Non-pigmented ciliary epithelial cell (primary cell): ENCODE measurements at regions not wholly inside any gene's neighbourhood (a gene's known extent, or its start where the extent isn't known, plus 50 kb on each side); places are given as distances from the start of the nearest gene placed in this dataset.
"Not testable (repeated sequence)": the region's sequence is repeated elsewhere in the genome, so short reads cannot be mapped to it uniquely, and the experiment has no call there.

ENCODE experiments used
- DNase-seq: peaks from one replicate; pipeline ENCODE4 v3.0.0-alpha.2; 2010; ENCODE audit warnings: low read depth

DNA sequence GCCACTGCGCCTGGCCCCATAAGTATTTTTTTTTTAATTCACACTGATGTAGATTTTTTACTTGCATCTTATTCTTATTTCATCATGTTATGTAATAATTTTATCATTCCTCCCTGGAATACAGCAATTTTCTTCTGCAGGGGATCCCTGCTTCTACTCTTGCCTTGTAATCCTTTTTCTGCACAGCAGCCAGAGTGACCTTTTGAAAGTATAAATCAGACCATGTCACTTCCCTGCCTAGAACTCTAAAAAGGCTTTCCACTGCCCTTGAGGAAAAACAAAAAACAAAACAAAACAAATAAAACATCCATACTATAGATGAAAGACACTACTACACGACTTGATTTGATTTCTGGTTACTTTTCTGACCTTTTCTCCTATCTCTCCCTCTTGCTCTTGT is 1334.7 kb downstream of the REEP3 start:
- DNase-seq, result no peak

DNA sequence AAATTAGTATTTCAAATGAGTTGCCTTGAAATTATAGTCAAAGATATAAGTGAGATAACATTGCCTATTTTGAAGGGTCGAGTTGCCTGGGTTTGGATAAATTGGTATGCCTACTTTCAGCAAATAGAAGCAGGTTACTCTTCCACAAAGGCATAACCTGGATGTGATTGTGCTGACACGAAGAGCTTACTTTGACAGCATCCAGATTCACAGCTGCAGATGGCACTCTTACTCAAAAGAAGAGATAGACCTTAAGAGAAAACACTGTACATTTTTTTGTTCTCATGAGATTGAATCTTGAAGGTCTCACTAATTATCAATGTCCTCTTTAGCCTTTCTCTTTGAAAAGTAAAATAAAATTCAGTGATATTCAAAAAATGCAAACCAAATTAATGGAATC is 1338.7 kb downstream of the REEP3 start:
- no peak for DNase-seq

DNA sequence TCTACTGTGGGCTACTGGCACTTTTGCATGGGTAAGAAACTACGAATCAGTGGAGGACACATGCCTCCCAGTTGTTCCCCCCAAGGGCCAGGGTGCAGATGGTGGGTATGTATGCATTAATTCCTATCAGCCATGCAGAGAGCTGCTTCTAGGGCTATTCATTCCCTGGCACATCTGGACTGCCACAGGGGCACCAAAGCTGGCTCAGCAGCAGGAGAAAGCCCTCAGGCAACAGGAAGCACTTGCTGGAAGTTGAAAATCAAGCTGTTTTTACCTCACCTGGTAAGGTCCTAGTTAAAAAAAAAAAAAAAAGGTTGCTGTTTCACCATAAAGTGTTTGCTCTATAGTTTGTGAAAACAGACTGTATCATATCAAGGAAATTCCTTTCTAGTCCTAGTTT is 1342.6 kb downstream of the REEP3 start:
- no peak for DNase-seq

DNA sequence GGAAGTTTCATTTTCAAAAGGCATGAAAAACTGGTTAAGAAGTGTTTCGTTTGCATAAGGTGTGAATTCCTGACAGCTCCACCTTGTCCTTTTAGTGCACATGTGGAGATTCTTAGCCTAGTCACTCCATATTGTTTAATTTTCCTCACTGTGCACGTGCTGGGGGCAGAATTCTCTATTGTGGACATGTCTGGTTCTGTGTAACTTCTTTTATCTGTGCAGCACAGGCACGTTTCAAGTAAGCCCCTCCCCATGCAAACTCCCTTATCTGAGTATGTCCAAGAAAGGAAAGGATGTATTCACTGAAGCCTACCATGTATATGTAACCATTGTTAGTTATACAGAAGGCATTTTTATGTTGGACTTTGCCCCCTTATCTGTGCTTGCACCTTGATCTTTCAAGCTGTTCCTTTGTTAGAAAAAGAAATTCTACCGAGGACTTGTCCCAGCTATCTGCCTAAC is 1346.3 kb downstream of the REEP3 start:
- DNase-seq, result no peak

DNA sequence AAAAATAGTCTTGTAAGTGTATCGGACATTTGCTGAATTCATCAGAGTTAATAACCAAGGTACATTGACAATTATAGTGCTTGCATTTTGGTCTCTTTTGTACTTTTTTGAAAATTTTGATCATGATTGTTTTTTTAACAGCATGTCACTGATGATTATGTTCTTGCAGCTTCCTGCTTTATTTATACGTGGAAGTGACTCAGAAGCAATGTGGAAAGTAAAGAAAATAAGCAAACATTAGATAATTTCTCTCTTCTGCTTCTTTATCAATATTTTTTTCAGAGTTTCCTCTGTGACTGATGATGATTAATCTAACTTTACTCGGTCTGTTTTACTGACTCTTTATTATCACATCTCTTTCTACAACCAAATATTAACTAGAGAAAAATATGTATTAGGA is 1351.9 kb downstream of the REEP3 start:
- DNase-seq, result no peak

DNA sequence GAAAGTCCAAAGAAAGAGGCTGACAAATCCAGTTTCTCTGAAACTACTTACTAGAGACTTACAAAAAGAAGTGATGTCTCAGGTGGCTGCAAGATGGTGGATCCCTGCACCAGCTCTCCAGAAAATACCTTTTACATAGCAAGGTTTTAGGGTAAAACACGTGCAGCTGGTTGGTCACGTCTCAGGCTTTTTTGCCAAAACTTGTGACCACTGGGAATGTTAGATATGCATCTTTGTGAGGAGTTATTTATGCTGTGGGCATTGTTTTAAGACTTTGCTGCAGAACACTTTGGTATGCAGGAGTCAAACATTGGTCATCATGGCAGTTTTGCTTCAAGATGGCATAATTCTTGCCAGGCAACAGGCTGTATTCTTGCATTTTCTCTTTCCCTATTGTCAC is 1352.8 kb downstream of the REEP3 start:
- no peak for DNase-seq

DNA sequence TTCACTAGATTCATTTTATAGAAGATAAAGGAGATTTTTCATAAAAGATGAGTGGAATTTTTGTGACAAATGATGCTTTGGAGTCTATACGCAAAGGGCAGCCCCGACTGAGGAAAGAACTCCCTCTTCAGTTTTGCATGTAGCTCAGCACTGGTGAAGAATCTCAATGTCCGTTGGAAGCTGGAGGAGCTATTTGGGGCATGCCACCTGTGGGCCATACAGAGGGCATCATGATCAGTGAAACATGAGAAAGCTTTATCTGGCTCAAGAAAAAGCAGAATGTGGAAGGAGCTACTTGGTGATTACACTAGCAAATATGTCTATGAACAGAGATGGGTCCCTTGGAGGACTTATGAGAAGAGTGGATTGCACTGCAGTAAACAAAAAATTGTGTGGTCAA is 1359.3 kb downstream of the REEP3 start:
- DNase-seq, result no peak

DNA sequence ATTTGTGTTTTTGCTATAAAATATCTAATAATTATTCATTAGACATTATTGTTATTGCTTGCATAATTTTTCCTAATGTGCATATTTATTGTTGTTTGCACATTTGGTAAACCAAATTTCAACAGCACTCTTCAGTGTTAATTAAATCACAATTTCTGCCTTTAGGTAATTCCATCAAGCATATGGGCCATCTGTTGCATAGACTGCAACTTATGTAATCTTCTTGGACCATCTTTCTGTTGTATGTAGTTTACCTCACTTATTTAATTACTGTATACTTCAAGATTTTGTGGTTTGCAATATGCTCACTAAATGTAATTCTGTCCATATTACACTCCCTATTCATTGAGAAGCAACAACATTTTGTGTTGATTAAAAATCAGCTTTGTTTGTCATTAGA is 1360.1 kb downstream of the REEP3 start:
- DNase-seq, result no peak

DNA sequence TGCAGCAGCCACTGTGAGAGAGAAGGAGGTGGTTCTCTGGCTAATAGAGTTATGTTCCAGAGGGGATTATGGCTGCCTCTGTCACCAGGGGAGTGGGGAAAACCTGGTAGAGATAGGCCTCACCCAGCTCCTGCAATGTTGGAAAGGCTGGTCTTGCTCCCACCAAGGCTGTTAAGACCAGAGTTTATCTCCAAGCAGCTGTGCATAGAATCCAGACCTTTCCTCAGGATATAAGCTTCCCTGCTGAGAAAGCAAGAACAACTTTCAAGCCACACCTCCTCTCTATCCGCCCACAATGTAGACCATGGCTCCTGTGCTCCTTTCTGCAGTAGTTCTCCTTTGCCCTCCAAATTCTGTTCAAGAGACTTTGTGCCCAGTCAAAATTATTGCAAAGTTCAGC is 1375.4 kb downstream of the REEP3 start:
- no peak for DNase-seq

DNA sequence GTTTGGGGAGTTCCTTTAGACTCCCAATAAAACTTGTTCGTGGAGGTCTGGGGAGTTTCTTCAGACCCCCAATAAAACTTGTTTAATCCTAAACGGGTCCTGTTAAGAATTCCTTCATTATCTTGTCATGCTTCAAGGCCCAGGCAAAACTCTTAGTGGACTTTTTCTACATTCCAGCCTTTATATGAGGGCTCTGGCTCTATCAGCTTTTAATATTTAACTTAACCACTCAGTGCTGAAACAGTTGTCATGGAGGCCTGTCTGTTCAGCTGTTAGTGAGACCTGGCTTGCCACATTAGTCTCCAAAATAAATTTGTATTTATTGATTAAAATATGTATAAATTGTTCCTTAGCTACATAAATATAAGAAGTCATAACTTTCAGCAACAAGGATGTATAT is 1385.1 kb downstream of the REEP3 start:
- not testable (repeated sequence) for DNase-seq

DNA sequence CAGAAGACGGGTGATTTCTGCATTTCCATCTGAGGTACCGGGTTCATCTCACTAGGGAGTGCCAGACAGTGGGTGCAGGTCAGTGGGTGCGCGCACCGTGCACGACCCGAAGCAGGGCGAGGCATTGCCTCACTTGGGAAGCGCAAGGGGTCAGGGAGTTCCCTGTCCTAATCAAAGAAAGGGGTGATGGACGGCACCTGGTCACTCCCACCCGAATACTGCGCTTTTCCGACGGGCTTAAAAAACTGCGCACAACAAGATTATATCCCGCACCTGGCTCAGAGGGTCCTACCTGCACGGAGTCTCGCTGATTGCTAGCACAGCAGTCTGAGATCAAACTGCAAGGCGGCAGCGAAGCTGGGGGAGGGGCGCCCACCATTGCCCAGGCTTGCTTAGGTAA is 1403.1 kb downstream of the REEP3 start:
- DNase-seq, result not testable (repeated sequence)

DNA sequence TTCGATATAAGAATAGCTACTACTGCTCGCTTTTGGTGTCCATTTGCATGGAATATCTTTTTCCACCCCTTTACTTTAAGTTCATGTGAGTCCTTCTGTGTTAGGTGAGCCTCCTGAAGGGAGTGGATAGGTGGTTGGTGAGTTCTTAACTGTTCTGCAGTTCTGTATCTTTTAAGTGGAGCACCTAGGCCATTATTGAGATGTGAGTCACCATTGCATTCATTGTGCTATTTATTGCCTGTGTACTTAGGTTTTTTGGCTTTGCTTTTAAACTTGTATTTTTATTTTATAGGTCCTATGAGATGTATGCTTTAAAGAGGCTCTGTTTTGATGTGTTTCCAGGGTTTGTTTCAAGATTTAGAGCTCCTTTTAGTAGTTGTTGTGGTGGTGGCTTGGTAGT is 1430.8 kb downstream of the REEP3 start:
- DNase-seq, result no peak

DNA sequence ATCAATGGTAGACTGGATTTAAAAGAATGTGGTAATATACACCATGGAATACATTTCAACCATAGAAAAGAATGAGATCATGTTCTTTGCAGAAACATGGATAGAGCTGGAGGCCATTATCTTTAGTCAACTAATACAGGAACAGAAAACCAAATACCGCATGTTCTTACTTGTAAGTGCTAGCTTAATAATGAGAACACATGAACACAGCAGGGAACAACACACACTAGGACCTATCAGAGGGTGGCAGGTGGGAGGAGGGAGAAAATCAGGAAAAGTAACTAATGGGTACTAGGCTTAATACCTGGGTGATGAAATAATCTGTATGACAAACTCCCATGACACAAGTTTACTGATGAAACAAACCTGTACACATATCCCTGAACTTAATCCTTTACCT is 1435.2 kb downstream of the REEP3 start:
- DNase-seq, result no peak

DNA sequence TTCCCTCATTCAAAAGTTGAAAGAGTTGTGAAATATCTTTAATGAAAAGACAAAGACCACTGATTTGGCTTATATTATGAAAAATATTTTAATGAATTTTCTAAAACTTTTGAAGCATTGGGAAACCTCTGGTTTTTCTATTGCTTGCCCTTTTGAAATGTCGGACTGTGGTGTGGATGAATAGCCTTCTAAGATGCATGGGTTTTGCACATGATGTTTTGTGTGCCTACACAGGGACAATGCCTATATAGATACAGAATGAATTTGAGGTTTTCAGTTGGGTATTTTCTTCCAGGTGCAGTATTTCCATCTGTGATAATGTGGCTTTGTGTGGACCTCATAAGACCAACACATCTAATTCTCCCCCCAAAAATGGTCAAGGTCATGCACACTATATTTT is 1437.9 kb downstream of the REEP3 start:
- DNase-seq, result no peak

DNA sequence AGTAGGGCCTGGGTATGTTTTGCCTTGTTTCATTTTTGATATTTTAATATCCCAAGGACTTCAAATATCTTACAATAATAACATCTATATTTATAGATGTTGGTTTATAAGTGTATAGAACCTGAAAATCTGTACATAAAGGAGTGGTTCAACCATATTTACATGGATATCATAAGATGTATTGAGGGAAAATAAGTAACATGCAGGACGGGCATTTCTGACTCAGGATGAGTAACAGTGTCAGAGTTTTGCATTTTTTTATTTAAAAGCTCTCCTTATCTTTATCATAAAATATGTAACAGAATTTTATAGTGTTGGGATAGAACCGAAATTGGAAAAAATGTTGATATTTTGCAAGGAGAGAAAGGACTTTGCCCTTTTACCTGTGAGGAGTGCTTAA is 1438.7 kb downstream of the REEP3 start:
- no peak for DNase-seq

DNA sequence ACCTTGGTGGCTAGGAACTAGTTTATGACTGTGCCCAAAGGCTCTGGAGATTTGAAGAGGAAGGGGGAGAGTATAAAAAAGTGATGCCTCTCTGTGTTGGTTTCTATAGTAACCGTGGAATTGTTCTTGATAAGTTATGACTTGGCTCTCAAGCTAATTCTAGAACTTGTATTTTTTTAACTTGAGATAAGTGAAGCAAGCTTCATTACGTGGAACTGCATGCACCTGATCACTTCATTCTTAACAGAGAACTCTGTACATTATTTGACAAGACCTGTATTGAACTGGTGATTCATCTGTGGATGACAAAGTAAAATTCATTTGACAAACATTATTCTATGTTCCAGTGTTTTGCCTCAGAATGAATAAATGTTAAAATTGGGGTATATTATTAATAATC is 1452.2 kb downstream of the REEP3 start:
- no peak for DNase-seq

DNA sequence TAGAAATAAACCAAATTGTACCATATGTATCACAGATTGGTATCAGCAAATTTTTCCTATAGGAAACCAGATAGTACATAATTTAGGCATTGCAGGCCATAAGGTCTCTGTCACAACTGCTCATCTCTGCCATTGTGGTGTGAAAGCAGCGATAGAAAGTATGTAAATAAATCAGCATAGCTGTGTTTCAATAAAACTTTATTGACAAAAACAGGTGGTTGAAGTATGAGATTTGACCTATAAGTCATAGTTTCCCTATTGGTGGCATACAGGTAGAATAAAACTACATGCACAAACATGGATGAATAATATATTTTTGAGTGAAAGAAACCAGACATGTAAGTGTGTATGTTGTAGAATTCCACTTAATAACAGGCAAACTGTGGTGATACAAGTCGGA is 1454.9 kb downstream of the REEP3 start:
- no peak for DNase-seq

DNA sequence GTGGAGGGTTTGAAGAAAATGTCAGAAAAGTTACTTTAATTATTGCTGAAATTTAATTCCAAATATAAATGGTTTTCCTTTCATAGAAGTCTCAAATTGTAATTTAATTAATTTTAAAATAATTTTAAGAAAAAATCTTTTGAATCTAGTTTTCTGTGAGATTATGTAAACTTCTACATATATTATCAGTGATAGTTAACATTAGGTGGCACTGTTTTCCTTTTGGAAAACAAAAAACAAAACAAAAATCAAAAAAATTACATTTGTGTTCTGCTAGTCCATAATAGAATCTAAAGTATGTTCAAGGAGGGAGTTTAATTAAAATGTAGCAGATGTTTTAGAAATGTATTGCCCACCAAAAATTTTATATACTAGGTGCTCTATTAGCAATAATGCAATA is 1456.7 kb downstream of the REEP3 start:
- no peak for DNase-seq

DNA sequence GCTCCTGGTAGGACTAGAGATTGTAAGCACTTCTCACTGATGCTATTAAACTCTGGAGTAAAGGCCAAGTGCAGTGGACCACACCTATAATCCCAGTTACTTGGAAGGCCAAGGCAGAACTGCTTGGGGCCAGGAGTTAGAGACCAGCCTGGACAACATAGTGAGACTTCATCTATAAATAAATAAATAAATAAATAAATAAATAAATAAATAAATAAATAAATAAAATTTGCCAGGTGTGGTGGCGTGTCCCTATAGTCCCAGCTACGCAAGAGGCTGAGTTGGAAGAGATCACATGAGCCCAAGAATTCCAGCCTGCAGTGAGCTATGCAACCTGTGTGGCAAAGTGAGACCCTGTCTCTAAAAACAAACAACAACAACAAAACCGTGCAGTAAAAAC is 1475.7 kb downstream of the REEP3 start:
- DNase-seq, result no peak

DNA sequence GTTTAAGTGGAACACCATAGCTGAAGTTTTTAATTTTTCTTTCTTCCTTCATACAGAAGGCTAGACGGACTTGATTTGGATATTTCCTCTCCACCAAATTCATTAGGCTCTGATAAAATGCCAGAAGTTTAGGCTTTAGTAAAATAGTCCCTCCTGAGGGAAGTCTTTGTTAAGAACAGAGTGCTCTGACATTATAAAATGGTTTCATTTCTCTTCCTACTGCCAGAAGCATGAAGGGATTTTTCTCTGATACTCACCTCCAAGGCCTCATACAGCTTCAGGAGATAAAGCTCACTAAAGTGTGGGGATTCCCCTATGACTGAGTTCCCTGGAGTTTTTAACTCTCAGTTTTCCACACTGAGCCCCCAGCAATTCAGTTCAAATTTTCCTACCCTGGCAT is 1489.6 kb downstream of the REEP3 start:
- no peak for DNase-seq

DNA sequence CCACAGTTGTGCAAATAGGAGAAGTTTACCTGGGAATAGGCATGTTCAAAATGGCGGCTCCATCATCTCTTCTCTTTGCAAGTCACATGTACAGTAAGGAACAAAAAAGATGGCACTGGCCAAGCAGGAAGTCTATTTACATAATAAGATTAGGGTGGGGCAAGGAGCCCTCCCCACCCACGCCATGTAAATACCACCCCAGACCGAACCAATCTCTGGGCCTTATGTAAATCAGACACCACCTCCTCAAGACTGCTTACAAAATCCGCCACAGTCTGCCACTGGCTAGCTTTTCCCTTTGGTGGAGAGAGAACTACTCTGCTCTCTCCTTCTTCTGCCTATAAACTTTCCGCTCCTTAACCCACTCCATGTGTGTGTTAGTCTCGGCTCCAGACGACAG is 1496.3 kb downstream of the REEP3 start:
- DNase-seq, result no peak

DNA sequence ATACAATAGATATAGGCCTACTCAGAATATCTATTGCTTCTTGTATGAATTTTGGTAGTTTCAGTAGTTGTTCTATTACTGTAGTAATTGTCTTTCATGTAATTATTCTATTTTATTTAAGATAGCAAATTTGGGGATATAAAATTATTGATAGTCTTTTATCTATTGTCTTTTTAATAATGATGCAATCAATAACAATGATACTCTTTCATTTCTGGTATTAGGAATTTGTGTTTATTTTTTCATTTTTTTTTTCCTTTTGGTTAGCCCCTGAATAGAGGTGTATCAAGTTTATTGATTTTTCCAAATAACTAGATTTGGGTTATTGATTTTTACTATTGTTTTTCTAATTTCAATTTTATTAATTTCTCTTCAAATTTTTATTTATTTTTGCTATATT is 1503.7 kb downstream of the REEP3 start:
- DNase-seq, result no peak

DNA sequence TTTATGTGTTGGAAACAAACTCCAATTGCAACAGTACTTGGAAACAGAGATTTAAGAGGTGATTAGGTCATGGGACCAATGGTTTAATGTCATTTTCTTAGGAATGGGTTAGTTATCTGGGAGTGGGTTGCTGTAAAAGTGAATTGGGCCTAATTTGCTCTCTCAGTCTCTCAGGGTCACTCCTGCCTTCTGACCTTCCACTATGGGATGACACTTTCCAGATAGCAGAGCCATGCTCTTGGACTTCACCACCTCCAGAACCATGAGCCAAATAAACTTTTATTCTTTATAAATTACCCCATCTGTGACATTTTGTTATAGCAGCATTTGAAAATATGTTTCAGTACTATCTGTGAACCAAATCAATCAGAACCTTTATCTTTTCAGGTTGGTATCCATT is 1509.1 kb downstream of the REEP3 start:
- DNase-seq, result no peak

DNA sequence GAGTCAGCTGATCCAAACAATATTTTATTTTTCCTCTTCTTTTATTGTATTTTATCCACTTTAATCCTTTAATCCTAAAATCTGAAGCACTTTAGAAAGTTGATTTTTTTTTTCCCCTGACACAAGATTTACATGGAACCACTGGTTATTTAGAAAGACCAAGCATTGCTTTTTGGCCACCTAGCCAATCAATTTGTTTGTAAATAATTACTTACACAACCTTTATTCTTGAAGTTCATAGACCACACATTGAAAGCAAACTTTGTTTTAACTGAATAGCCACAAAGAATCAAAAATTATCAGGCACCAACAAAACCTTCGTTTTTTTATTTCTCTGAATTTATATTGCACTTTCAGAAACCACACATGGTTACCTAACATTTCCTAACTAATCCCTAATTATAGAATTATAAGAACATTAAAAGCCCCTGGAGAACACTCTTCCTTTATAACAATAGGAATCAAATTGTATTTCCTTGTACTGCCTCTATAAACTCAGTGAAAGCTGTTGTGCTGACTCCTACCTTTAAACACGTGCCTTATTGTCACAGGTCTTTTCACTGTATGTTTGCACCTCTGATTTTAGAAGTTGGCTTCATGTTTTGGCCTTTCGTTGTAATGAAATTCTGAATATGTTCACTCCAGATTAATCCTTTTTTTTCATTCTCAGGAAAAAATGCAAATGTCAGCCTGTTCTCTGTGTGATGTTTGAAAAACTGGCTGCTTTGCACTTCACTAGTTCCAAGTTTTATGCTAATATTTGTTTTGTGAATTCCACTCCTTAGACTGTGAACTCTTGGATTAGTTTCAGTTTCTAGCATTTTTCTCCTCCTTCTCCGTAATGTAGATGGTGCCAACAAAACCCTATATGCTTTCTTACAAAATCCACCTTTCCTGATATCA is 1511.9 kb downstream of the REEP3 start:
- no peak for DNase-seq
